ENCODE measurements at regions not wholly inside any gene's neighbourhood (a gene's known extent, or its start where the extent isn't known, plus 50 kb on each side); places are given as distances from the start of the nearest gene placed in this dataset.

DNA sequence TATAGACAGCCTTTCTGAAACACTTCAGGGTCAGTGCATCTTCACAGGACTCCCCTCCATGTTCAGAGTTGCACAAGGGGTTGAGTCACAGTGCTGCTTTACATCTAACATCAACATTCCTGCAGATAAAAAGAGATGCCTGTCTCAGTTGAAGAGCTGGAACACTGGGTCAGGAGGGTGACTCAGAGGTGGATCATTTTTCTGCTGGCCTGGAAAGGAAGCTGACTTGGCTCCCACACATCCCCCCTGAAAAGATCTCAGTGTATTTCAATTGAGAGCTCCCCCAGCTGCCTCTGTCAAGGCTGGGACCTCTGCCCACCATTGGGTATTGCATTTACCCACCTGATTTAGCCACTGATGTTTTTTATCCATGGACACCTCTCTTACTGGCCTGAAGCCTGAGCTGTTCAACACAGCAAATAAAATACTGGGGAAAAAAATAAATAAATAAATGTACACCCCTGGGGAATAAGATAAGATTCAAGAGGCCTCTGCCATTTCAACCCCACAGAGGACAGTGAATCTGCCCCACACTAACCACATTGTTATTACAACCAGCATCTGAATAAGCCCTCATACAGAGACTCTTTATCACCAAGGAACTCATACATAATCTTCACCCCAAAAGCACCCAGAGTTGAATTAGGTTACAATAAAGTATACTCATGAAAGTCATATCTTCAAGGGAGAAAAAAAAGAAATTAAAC is 716.4 kb downstream of the SEMA5A start:
- TF ChIP-seq ZFP3 (CRISPR knock-in tag; IDR thresholded peaks at IDR 0.05) (peak; percentile 63; the same call in 1 of the 2 replicates), ZNF70 (CRISPR knock-in tag; IDR thresholded peaks at IDR 0.05) (no peak), ZNF565 (CRISPR knock-in tag; conservative IDR thresholded peaks at IDR 0.05; ENCODE audit: low read depth) (no peak), CREB5 (CRISPR knock-in tag; IDR thresholded peaks at IDR 0.05; ENCODE audit: low read depth) (0 out of 2 replicates have a peak, but pooled peaks have one; percentile 39), CSDC2 (CRISPR knock-in tag; IDR thresholded peaks at IDR 0.05) (peak; percentile 18; the same call in 1 of the 2 replicates), ISL1 (CRISPR knock-in tag; IDR thresholded peaks at IDR 0.05) (peak; percentile 79), ZFP30 (CRISPR knock-in tag; IDR thresholded peaks at IDR 0.05) (no peak)
- TF ChIP-seq, protein P1, sequence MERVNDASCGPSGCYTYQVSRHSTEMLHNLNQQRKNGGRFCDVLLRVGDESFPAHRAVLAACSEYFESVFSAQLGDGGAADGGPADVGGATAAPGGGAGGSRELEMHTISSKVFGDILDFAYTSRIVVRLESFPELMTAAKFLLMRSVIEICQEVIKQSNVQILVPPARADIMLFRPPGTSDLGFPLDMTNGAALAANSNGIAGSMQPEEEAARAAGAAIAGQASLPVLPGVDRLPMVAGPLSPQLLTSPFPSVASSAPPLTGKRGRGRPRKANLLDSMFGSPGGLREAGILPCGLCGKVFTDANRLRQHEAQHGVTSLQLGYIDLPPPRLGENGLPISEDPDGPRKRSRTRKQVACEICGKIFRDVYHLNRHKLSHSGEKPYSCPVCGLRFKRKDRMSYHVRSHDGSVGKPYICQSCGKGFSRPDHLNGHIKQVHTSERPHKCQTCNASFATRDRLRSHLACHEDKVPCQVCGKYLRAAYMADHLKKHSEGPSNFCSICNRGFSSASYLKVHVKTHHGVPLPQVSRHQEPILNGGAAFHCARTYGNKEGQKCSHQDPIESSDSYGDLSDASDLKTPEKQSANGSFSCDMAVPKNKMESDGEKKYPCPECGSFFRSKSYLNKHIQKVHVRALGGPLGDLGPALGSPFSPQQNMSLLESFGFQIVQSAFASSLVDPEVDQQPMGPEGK (CRISPR knock-in tag; IDR thresholded peaks at IDR 0.05; ENCODE audit: borderline replicate concordance), result peak; percentile 91; the same call in 1 of the 2 replicates

All from SK-N-SH treated with all-trans-retinoic acid at 6 μM for 48 hours (cell line).